ENCODE measurements at regions not wholly inside any gene's neighbourhood (a gene's known extent, or its start where the extent isn't known, plus 50 kb on each side); places are given as distances from the start of the nearest gene placed in this dataset.

- no peak for DNase-seq (ENCODE audit: low spot score)
- TF ChIP-seq, protein P1, sequence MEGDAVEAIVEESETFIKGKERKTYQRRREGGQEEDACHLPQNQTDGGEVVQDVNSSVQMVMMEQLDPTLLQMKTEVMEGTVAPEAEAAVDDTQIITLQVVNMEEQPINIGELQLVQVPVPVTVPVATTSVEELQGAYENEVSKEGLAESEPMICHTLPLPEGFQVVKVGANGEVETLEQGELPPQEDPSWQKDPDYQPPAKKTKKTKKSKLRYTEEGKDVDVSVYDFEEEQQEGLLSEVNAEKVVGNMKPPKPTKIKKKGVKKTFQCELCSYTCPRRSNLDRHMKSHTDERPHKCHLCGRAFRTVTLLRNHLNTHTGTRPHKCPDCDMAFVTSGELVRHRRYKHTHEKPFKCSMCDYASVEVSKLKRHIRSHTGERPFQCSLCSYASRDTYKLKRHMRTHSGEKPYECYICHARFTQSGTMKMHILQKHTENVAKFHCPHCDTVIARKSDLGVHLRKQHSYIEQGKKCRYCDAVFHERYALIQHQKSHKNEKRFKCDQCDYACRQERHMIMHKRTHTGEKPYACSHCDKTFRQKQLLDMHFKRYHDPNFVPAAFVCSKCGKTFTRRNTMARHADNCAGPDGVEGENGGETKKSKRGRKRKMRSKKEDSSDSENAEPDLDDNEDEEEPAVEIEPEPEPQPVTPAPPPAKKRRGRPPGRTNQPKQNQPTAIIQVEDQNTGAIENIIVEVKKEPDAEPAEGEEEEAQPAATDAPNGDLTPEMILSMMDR (IDR thresholded peaks at IDR 0.05; ENCODE audit: extremely low read depth, missing control alignments) = no peak
These were observed 585.8 kb downstream of the GLRX3 start for GRCh38 chr10:130721971-130722370.

- no peak for DNase-seq (ENCODE audit: low spot score)
- TF ChIP-seq, protein P1 (IDR thresholded peaks at IDR 0.05; ENCODE audit: extremely low read depth, missing control alignments) = no peak
These were observed 587.5 kb downstream of the GLRX3 start for GRCh38 chr10:130723704-130724103.

DNA sequence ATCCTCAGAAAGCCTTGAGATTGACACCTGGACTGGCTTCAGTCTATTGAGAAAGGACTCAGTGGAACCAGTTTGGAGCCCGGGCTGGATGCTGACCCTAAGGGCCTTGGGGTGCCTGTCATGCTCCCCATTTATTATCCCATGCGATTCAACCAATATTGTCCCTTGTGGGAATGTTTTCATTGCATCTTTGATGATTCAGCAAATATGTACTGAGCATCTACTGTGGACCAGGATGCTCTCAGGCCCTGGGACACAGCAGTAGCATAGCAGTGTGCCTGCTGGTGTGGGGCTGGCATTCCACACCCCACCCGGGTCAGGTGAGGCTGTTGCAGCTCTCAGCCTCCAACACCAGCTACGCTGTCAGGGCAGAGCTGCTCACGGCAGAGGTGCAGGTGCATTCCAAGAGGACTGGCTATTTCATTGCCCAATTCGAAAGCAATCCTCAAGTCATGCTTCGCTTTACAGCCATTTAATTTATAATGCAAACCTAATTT lies 586.0 kb downstream of the TCERG1L start:
- DNase-seq (ENCODE audit: low spot score) = no peak
- TF ChIP-seq, protein P1 (IDR thresholded peaks at IDR 0.05; ENCODE audit: extremely low read depth, missing control alignments) = no peak

DNA sequence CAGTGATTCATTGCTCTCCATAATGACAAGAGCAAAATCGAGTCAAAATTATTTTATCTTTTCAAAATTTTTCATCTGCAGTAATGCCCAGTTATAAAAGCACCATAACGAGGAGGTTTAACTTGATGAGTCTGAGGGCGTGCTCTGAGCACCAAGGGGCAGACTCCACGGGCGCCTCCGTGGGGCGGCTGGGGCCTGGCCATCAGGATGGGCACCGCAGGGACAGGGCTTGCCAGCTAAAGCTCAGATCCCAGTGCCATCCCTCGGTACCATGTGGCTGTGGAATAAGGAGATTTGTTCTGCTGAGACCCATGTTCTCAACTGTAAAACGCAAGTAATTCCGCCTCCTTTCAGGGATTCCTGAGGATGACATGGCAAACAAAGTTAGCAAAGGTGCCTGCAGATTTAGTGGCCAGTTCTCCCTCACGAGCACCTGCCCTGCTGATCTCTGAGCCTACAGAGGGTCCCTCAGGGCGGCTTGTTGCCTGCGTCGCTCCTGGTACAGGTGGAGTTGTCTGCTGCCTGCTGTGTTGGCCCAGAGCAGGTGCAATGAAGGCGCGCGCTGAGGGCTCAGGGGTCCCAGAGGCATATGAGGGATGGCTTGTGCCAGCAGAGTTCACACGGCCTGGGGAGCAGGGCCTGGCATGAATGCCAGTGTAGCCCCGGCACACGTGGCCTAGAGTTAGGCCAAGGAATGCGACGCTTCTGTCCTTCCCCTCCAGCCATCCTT lies 584.4 kb downstream of the TCERG1L start:
- DNase-seq (ENCODE audit: low spot score) = no peak
- TF ChIP-seq, protein P1 (IDR thresholded peaks at IDR 0.05; ENCODE audit: extremely low read depth, missing control alignments) = no peak

DNA sequence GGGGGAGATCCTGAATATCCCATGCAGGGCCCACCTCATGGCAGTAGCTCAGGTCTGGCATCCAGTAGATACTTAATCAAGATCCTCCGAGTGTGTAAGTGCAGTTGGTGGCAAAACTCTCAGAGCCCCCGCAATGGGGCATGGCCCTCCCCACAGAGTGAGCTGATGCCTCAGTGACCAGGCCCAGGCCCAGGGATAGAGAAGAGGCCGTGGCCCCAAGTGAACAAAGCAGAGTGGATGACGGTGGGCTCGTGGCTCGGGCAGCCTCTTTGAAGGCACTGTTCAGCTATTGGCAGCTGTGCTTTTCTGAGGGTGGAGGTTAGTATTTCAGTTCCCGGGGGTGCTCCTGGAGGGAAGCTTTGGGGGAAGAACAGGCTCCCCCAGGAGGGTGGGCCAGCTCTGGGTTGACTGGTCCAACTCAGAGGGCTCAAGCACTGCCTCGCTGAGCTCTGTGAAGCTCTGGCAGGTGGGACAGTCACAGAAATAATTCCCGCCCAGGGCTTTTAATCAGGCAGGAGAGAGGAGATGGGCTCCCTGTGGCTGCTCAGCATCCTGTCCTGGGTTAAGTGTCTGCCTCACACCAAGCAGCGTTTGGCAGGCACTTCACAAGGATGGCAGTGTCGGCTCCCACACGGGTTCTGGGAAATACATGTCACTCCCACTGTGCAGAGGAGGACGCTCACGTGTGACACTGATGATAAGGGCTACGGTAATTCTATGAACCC lies 583.6 kb downstream of the TCERG1L start:
- DNase-seq (ENCODE audit: low spot score) = no peak
- TF ChIP-seq, protein P1 (IDR thresholded peaks at IDR 0.05; ENCODE audit: extremely low read depth, missing control alignments) = no peak

DNA sequence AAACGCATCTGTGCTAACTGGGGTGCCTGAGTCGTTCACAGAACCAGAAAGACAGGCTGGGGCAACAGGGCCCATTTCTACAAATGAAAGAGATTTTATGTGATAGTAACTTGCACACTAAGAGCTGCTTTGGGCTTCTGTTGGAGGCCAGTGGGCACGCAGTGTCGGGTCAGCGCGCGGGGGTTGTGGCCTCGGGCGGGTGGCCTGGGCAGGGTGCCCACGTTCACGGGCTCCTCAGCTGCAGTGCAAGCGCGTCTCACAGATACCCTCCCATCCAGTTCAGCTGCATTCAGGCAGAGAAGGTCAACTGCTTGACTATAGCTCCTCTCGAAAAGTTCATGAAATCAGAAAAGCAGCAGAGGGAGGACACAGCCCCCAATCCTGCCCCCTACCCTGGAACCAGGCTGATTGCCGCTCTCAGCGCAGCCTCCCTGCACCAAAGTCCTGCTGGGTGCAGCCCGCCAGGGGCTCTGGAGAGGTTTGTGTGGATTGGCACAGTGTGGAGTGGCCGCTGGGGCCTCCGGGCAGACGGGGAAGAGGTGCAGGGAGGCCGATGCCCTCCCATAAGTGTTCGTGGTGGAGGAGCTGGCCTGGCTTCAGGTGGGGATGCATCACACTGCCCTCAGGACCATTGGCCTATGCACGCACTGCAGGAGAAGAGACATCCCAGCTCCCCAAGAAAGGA lies 582.8 kb downstream of the TCERG1L start:
- TF ChIP-seq, protein P1 (IDR thresholded peaks at IDR 0.05; ENCODE audit: extremely low read depth, missing control alignments) = no peak
- no peak for DNase-seq (ENCODE audit: low spot score)

GRCh38 chr10:130729876-130730275 lies 581.6 kb downstream of the TCERG1L start:
- no peak for DNase-seq (ENCODE audit: low spot score)
- TF ChIP-seq, protein P1 (IDR thresholded peaks at IDR 0.05; ENCODE audit: extremely low read depth, missing control alignments) = no peak
